ENCODE measurements at regions not wholly inside any gene's neighbourhood (a gene's known extent, or its start where the extent isn't known, plus 50 kb on each side); places are given as distances from the start of the nearest gene placed in this dataset.
"Not testable (repeated sequence)": the region's sequence is repeated elsewhere in the genome, so short reads cannot be mapped to it uniquely, and the experiment has no call there.

DNA sequence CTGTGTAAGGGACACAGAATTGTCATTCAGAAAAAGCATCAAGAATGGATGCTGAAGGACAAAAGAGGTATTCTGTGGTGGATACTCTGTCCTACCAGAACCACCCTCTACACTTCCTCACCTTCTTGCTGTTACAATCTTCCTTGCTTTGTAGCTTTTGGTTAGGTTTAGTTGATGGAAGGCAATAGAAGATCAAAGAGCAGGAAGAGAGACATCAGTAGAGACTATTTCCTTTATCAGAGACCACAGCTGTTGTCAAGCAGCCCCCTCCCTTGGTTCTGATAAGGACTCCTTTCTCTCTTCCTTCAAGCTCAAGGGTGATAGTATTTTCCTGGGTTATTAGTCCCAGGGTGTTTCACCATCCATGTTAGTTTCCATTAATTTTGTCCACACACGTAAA lies 84.7 kb upstream of the ALCAM start:
- in situ Hi-C loops (cut with MboI; ENCODE audit: low sequenced_read_pairs): no loop called here

DNA sequence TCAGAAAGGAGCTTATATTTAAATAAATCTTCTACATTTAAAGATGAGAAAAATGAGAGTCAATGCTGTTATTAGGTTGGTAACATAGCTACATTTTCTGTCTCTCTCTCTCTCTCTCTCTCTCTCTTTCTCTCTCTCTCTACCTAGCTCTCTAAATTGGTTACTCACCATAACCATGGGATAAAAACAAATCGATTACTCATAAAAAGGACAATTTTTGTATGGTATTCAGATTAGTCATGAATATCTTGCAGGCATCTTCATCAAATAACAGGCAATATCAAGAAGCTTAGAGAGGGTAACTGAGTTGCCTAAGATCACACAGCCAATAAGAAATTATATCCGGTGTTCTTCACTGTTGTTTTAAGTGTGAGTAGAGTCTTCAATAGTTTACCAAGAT lies 81.8 kb upstream of the ALCAM start:
- in situ Hi-C loops (cut with MboI; ENCODE audit: low sequenced_read_pairs): no loop called here

DNA sequence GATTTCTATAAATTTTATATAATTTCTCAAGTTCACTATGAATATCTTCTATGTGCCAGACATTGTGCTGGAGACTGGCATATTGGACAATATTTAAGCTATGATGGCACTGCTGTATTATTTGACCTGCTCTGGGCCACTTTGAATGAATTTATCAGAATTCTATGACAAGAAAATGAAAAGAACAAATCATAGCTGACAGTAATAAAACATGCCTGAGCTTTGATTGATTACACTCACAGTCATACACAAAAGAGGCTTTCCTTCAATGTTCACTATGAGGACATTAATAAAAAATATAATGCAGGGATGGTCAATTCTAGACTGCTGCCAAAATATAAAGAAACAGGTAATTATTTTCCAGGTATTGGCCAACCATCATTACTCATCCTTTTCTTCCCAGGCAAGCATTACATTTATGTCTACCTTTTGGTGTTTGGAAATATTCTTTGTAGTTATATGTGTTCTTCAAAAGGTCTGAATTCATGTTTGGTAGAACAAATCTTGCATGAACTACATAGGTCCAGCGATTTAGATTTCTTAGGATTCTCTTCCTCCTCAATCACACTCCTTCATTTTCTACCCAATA lies 81.0 kb upstream of the ALCAM start:
- in situ Hi-C loops (cut with MboI; ENCODE audit: low sequenced_read_pairs): no loop called here

DNA sequence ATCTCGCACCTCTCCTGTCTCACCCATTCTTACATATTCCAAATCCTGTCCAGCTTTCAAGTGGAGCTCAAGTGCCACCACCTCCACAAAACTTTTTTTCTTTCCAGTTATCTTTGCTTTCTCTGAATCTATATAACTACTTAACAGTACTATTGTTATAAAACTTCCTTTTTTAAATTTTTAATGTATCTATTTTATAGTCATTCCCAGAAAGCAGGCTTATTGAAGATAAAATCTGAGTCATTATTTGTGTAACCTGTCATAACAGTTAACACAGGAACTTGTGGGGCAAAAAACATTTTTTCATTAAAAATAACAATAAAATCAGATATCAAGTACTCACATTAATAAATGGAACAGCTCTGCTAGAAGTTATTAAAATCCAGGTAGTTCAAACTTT lies 73.3 kb upstream of the ALCAM start:
- in situ Hi-C loops (cut with MboI; ENCODE audit: low sequenced_read_pairs): no loop called here

DNA sequence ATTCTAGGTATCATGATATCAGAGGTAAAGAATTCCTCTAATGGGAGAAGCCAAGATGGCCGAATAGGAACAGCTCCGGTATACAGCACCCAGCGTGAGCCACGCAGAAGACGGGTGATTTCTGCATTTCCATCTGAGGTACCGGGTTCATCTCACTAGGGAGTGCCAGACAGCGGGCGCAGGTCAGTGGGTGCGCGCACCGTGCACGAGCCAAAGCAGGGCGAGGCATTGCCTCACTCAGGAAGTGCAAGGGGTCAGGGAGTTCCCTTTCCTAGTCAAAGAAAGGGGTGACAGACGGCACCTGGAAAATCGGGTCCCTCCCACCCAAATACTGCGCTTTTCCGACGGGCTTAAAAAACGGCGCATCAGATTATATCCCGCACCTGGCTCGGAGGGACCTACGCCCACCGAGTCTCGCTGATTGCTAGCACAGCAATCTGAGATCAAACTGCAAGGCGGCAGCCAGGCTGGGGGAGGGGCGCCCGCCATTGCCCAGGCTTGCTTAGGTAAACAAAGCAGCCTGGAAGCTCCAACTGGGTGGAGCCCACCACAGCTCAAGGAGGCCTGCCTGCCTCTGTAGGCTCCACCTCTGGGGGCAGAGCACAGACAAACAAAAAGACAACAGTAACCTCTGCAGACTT lies 70.4 kb upstream of the ALCAM start:
- in situ Hi-C loops (cut with MboI; ENCODE audit: low sequenced_read_pairs): not testable (repeated sequence)

DNA sequence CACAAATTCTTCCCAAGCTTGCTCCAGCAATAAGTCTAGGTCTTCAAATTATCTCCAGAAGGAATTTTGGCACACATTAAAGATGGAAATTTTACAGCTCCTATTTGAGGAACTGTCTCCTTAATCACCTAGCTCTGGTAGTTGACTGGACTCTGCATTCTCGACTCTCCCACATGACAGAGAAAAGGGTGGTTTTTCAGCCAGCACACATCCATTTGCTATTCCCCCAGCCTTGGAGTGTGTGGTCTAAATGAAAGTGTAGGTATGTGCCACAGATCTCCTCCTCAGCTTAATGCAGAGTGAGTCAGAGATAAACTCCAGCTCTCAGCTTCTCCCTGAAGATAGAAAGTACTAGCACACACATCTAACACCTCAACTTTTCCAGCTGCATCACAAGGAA lies 62.2 kb upstream of the ALCAM start:
- in situ Hi-C loops (cut with MboI; ENCODE audit: low sequenced_read_pairs): no loop called here

DNA sequence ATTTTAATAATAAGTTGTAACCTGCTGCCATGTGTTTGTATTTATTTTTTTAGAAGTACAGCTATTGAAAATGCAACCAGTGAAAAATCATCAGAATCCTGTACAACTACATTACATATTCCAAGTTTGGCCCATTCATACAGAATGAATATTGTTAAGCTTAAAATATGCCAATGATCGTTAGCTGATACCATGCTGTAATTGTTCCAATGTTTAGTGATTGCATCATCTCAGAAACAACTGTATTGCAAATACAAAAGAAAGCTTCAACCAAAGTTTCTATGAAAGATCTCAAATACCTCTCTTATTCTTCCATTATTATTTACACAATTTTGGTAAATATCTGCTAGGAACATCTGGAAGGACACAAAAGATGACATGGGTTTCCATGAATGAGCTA lies 51.6 kb upstream of the ALCAM start:
- in situ Hi-C loops (cut with MboI; ENCODE audit: low sequenced_read_pairs): no loop called here

DNA sequence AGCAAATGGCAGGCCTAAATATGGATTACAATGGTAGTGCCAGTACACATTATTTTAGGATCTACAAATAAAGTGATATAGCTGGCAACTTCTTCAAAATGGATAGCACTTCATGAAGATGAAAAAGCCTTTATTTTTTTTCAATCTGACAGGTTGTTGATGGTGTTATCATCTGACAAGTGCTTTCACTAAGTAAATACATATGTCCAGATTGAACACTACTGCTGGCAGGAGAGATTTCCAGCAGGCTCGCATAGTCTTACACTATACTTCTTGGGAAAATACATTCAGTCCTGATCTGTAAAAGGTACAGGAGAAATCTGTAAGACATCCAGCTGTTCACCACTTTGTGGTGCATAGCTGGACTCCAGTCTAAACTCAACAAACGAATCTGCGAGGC lies 50.9 kb upstream of the ALCAM start:
- in situ Hi-C loops (cut with MboI; ENCODE audit: low sequenced_read_pairs): no loop called here

DNA sequence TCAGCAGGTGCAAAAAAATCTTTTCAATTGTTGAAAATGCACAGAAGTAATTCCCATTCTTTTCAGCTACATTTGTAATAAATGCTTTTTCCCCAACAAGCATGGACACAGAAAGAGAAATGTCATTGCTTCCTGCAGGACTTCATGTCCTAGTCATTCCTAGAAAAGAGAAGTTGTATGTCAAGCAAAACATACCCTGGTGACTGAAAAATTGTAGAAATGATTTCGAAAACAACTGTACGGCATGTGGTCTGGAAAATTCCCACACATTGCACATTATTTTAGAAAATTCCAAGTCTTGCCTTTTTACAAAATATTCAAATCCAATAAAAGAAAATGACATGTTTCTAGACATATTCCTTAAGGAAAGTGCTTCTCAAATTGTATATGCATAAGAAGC lies 50.4 kb upstream of the ALCAM start:
- in situ Hi-C loops (cut with MboI; ENCODE audit: low sequenced_read_pairs): no loop called here

All from HL-60/S4 (cell line).